Gastrocnemius medialis (tissue), 4 donors: ENCODE measurements at regions not wholly inside any gene's neighbourhood (a gene's known extent, or its start where the extent isn't known, plus 50 kb on each side); places are given as distances from the start of the nearest gene placed in this dataset.

ENCODE experiments used
- ATAC-seq, 2 donors: fragments of 150-250 bp; one replicate each; pipeline ENCODE4 v1.9.1; 2016
- DNase-seq, 2 donors: peaks; one replicate each; pipeline ENCODE4 v3.0.0-alpha.2; 2019
- H3K27ac ChIP-seq, 4 donors: fragments of 200-600 bp; sonication (generic); 1 replicate in 1 of 4; 2 replicates in 3 of 4; pipeline ENCODE4 v1.5.1; 2016 to 2018; ENCODE audit warnings: mild to moderate bottlenecking in 2 of 4, moderate library complexity in 1 of 4
- H3K27me3 ChIP-seq, 3 donors: fragments of 200-600 bp; sonication (generic) in 2 of 3; 1 replicate in 1 of 3; 2 replicates in 2 of 3; pipeline versions ENCODE4 v1.5.1 to v1.6.0; 2016 to 2019; ENCODE audit warnings: mild to moderate bottlenecking in 1 of 3, moderate library complexity in 1 of 3
- H3K36me3 ChIP-seq, 2 donors: fragments of 200-600 bp; sonication (generic) in 1 of 2; one replicate each; pipeline ENCODE4 v1.5.1; 2017 to 2018
- H3K4me1 ChIP-seq, 2 donors: fragments of 200-600 bp; sonication (generic) in 1 of 2; one replicate each; pipeline ENCODE4 v1.5.1; 2016 to 2017; ENCODE audit warnings: mild to moderate bottlenecking in 2 of 2
- H3K4me3 ChIP-seq, 4 donors: fragments of 200-600 bp; sonication (generic) in 3 of 4; 1 replicate in 1 of 4; 2 replicates in 3 of 4; pipeline ENCODE4 v1.5.1; 2016 to 2019; ENCODE audit warnings: mild to moderate bottlenecking in 2 of 4
- H3K9me3 ChIP-seq, 3 donors: fragments of 200-600 bp; sonication (generic) in 2 of 3; 1 replicate in 1 of 3; 2 replicates in 2 of 3; pipeline ENCODE4 v1.5.1; 2016 to 2019
- CTCF ChIP-seq, 5 experiments: fragments of 450-650 bp in 3 of 5; fragments of 200-600 bp in 2 of 5; sonication (generic) in 2 of 5; IDR thresholded peaks in 4 of 5; conservative IDR thresholded peaks in 1 of 5; 1 replicate in 4 of 5; 2 replicates in 1 of 5; pipeline ENCODE4 v1.5.1; 2016 to 2019; ENCODE audit warnings: antibody characterized with exemption in 5 of 5, mild to moderate bottlenecking in 3 of 5, moderate library complexity in 3 of 5
- POLR2A ChIP-seq, 2 donors: fragments of 450-650 bp; IDR thresholded peaks; one replicate each; pipeline ENCODE4 v1.6.1; 2017; ENCODE audit warnings: antibody characterized with exemption in 2 of 2, mild to moderate bottlenecking in 2 of 2, moderate library complexity in 2 of 2
- in situ Hi-C, 4 donors: fragments of 200-750 bp; cut with MboI; loops; one replicate each; pipeline versions ENCODE4 v1.15.0 to v1.8.0; 2017; ENCODE audit warnings: low sequenced_read_pairs in 4 of 4
- intact Hi-C: fragments of 100-400 bp; cut with DNase I; formaldehyde crosslinking; loops from one replicate; pipeline ENCODE4 v1.15.1; 2023; ENCODE audit warnings: low total_unique reads

GRCh38 chr14:85319998-85320630, 209.8 kb upstream of the FLRT2 start:
- Histone ChIP-seq H3K27me3 (no peaks in the 10 kb centered on the region), H3K4me3 (no peak overlapping the region), H3K36me3 (no peaks in the 10 kb centered on the region), H3K27ac (no peak overlapping the region), H3K9me3 (no peaks in the 10 kb centered on the region), H3K4me1 (no peaks in the 10 kb centered on the region)
- intact Hi-C loops (no loop called here), in situ Hi-C loops (no loop called here)
- ATAC-seq, result no peak
- TF ChIP-seq POLR2A (IDR thresholded peaks at IDR 0.05) (no peak), CTCF (IDR thresholded peaks at IDR 0.05 in 4 of 5, conservative IDR thresholded peaks at IDR 0.05 in 1 of 5) (no peak)
- DNase-seq, result no peak

DNA sequence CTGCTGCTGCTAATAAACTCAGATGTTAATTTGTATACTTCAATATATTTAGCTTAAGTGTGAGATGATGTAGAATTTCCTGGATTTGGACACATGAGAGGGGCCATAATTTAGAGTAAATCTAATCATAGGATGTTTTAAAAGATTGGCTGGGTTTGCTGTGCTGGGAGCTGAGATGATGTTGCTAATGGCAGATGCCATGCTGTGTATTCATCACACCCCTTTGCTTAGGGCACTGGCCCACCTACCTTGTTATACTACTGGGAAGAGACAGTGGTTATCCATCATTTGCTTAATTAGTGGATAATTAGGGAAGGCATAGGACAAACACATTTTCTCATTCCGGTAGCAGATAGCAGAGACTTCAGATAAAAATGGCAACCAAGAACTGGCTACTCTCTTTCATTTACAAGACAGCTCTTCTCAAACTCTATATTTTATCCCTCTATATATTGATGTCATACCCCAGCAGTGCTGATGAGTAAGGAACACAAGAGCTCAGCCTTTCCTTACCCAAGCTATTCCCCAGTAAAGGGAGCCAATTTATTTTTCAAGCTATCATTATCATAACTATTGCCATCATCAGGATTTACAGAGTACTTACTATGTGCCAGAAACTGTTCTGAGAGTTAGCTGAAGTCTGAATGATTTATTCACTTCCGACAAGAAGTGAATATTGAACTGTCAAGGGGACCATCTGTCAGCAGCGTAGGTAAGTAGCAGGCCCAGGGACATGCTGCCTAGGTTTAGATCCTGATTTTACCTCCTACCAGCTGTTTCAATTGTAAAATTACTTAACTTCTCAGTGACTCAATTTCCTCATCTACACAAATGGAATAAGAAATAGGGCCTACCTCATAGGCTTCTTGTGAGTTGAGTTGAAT, 204.6 kb upstream of the FLRT2 start:
- Histone ChIP-seq H3K9me3 (no peaks in the 10 kb centered on the region), H3K27ac (no peak overlapping the region), H3K4me3 (no peak overlapping the region), H3K36me3 (no peaks in the 10 kb centered on the region), H3K27me3 (no peaks in the 10 kb centered on the region), H3K4me1 (no peaks in the 10 kb centered on the region)
- TF ChIP-seq CTCF (IDR thresholded peaks at IDR 0.05 in 4 of 5, conservative IDR thresholded peaks at IDR 0.05 in 1 of 5) (no peak), POLR2A (IDR thresholded peaks at IDR 0.05) (no peak)
- in situ Hi-C loops, result no loop called here
- intact Hi-C loops, result no loop called here
- DNase-seq (no peak), ATAC-seq (no peak)

GRCh38 chr14:85332401-85332800, 197.5 kb upstream of the FLRT2 start:
- Histone ChIP-seq H3K27ac (no peak overlapping the region), H3K9me3 (no peaks in the 10 kb centered on the region), H3K27me3 (no peaks in the 10 kb centered on the region), H3K4me1 (no peaks in the 10 kb centered on the region), H3K4me3 (no peak overlapping the region), H3K36me3 (no peaks in the 10 kb centered on the region)
- no peak for TF ChIP-seq POLR2A (IDR thresholded peaks at IDR 0.05)
- no peak for TF ChIP-seq CTCF (IDR thresholded peaks at IDR 0.05 in 4 of 5, conservative IDR thresholded peaks at IDR 0.05 in 1 of 5)
- intact Hi-C loops (no loop called here), in situ Hi-C loops (no loop called here)
- ATAC-seq (no peak), DNase-seq (no peak)

GRCh38 chr14:85333313-85333712, 196.6 kb upstream of the FLRT2 start:
- ATAC-seq (no peak), DNase-seq (no peak)
- no peaks in the 10 kb centered on the region for H3K4me1 ChIP-seq
- no peak for TF ChIP-seq POLR2A (IDR thresholded peaks at IDR 0.05)
- no peak overlapping the region for H3K27ac ChIP-seq
- H3K36me3 ChIP-seq, result no peaks in the 10 kb centered on the region
- intact Hi-C loops (no loop called here), in situ Hi-C loops (no loop called here)
- H3K27me3 ChIP-seq, result no peaks in the 10 kb centered on the region
- no peak overlapping the region for H3K4me3 ChIP-seq
- H3K9me3 ChIP-seq, result no peaks in the 10 kb centered on the region

- Histone ChIP-seq H3K4me1 (no peaks in the 10 kb centered on the region), H3K36me3 (no peaks in the 10 kb centered on the region), H3K27me3 (no peaks in the 10 kb centered on the region), H3K27ac (no peak overlapping the region), H3K4me3 (no peak overlapping the region), H3K9me3 (no peaks in the 10 kb centered on the region)
- DNase-seq, result no peak
- intact Hi-C loops, result no loop called here
- ATAC-seq, result no peak
- TF ChIP-seq CTCF (IDR thresholded peaks at IDR 0.05 in 4 of 5, conservative IDR thresholded peaks at IDR 0.05 in 1 of 5), result no peak
- TF ChIP-seq POLR2A (IDR thresholded peaks at IDR 0.05), result no peak
- in situ Hi-C loops, result no loop called here
Observed at GRCh38 chr14:85333841-85334240, 196.1 kb upstream of the FLRT2 start.
